A673 (cell line): ENCODE measurements at regions not wholly inside any gene's neighbourhood (a gene's known extent, or its start where the extent isn't known, plus 50 kb on each side); places are given as distances from the start of the nearest gene placed in this dataset.
A peak's percentile ranks its signal among the peaks of the same experiment; 100 is the strongest.

Experiments
- BruUV-seq: library from RNA; stranded (reverse); fragments of 400-500 nt; replicated peaks from 2 replicates; lab custom pipeline; 2021; lab: Mats Ljungman, UMichigan
- CTCF ChIA-PET: fragments of 300-600 bp; sonication (Branson Sonifier 250); formaldehyde crosslinking; loops from one replicate; lab custom pipeline; 2022; ENCODE audit warnings: antibody characterized with exemption; lab: Charles Lee
- POLR2A ChIA-PET: fragments of 300-600 bp; sonication (Branson Sonifier 250); formaldehyde crosslinking; loops from one replicate; lab custom pipeline; 2022; ENCODE audit warnings: antibody characterized with exemption; ENCODE audit not compliant: low non-redundant PET; lab: Charles Lee
- DNase-seq: peaks from one replicate; pipeline ENCODE4 v3.0.0-alpha.2; 2015; ENCODE audit warnings: low spot score
- H3K27ac ChIP-seq: fragments of 200-600 bp; sonication (generic); 2 replicates; pipeline ENCODE4 v1.5.1; 2016; ENCODE audit warnings: mixed run types, low read depth, mild to moderate bottlenecking, mixed read lengths, antibody characterized with exemption, low read length; ENCODE audit not compliant: poor library complexity, severe bottlenecking
- H3K27me3 ChIP-seq: fragments of 200-600 bp; sonication (generic); replicated peaks from 2 replicates; pipeline ENCODE4 v1.6.1; 2017; ENCODE audit warnings: mixed run types, low read depth, mild to moderate bottlenecking, mixed read lengths, antibody characterized with exemption, low read length; ENCODE audit not compliant: insufficient read depth, poor library complexity
- H3K36me3 ChIP-seq: fragments of 200-600 bp; sonication (generic); 2 replicates; pipeline ENCODE4 v1.6.1; 2016; ENCODE audit warnings: mixed run types, mild to moderate bottlenecking, mixed read lengths, antibody characterized with exemption, low read length; ENCODE audit not compliant: insufficient read depth, poor library complexity, severe bottlenecking
- H3K4me1 ChIP-seq: fragments of 200-600 bp; sonication (generic); 2 replicates; pipeline ENCODE4 v1.6.1; 2017; ENCODE audit warnings: mixed run types, mild to moderate bottlenecking, mixed read lengths, antibody characterized with exemption, low read length; ENCODE audit not compliant: insufficient read depth, poor library complexity, severe bottlenecking
- H3K4me3 ChIP-seq: fragments of 200-600 bp; sonication (generic); 2 replicates; pipeline ENCODE4 v1.5.1; 2016; ENCODE audit warnings: low read depth, mixed run types, mild to moderate bottlenecking, mixed read lengths, low read length; ENCODE audit not compliant: poor library complexity, severe bottlenecking
- H3K9me3 ChIP-seq: fragments of 200-600 bp; sonication (generic); 2 replicates; pipeline ENCODE4 v1.6.1; 2016; ENCODE audit warnings: mixed run types, low read depth, mild to moderate bottlenecking, mixed read lengths, antibody characterized with exemption, low read length; ENCODE audit not compliant: poor library complexity, severe bottlenecking
- CTCF ChIP-seq: fragments of 300-800, 200-600 bp; sonication (generic); conservative IDR thresholded peaks from 2 replicates; pipeline ENCODE4 v1.5.1; 2017; ENCODE audit warnings: low read depth, mild to moderate bottlenecking, antibody characterized with exemption, low read length, moderate library complexity, mixed read lengths
- EZH2 ChIP-seq: fragments of 200-600 bp; sonication (generic); IDR thresholded peaks from 2 replicates; pipeline ENCODE4 v1.6.1; 2017; ENCODE audit warnings: borderline replicate concordance, low read depth, mild to moderate bottlenecking, mixed read lengths, antibody characterized with exemption, low read length; ENCODE audit not compliant: poor library complexity, severe bottlenecking
- intact Hi-C: fragments of 100-400 bp; cut with micrococcal nuclease; formaldehyde crosslinking; loops from one replicate; pipeline ENCODE4 v1.10.0; 2022; ENCODE audit not compliant: unreplicated experiment

GRCh38 chr12:118835926-118836325 is 145.4 kb upstream of the SRRM4 start:
- H3K4me1 ChIP-seq = no peaks in the 10 kb centered on the region
- H3K4me3 ChIP-seq = no peak overlapping the region
- CTCF ChIA-PET = no interaction called here
- POLR2A ChIA-PET = no interaction called here
- DNase-seq = no peak
- intact Hi-C loops = no loop called here
- H3K27ac ChIP-seq = no peak overlapping the region
- H3K36me3 ChIP-seq = no peaks in the 10 kb centered on the region
- H3K27me3 ChIP-seq = no peaks in the 10 kb centered on the region
- BruUV-seq = no TSS peak
- H3K9me3 ChIP-seq = no peaks in the 10 kb centered on the region
- TF ChIP-seq CTCF (no peak), EZH2 (no peak)

DNA sequence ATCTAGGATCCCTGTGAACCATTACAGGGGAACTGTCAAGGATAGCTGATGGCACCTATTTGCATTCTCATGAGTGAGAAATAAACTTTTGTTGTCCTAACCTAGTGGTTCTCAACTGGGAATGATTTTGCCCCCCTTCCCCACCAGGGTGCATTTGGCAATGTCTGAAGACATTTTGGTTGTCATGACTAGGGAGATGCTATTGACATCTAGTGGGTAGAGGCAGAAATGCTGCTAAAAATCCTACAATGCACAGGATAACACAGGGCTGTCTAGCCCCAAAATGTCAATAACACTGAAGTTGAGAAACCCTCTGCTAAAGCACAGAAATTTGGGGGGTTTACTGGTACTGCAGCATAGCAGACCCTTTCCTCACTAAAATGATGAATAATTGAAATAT is 140.9 kb upstream of the SRRM4 start:
- Histone ChIP-seq H3K4me1 (no peaks in the 10 kb centered on the region), H3K36me3 (no peaks in the 10 kb centered on the region), H3K4me3 (no peak overlapping the region), H3K27ac (no peak overlapping the region), H3K27me3 (peaks cover 2% of the 10 kb centered on the region), H3K9me3 (no peaks in the 10 kb centered on the region)
- ChIA-PET POLR2A (no interaction called here), CTCF (no interaction called here)
- peak; percentile 19 for DNase-seq
- TF ChIP-seq EZH2 = no peak
- peak; percentile 46; the same call in 1 of the 2 replicates for TF ChIP-seq CTCF
- intact Hi-C loops = no loop called here
- BruUV-seq = no TSS peak

- Histone ChIP-seq H3K27ac (no peak overlapping the region), H3K9me3 (no peaks in the 10 kb centered on the region), H3K36me3 (no peaks in the 10 kb centered on the region), H3K4me1 (no peaks in the 10 kb centered on the region), H3K27me3 (peaks cover 5% of the 10 kb centered on the region), H3K4me3 (no peak overlapping the region)
- TF ChIP-seq EZH2 (no peak), CTCF (no peak)
- intact Hi-C loops = no loop called here
- no peak for DNase-seq
- CTCF ChIA-PET = no interaction called here
- POLR2A ChIA-PET = no interaction called here
- no TSS peak for BruUV-seq
Measured at GRCh38 chr12:118840878-118841277, 140.5 kb upstream of the SRRM4 start.
